HG02884 (cell line): ENCODE measurements at regions not wholly inside any gene's neighbourhood (a gene's known extent, or its start where the extent isn't known, plus 50 kb on each side); places are given as distances from the start of the nearest gene placed in this dataset.
"Not testable (repeated sequence)": the region's sequence is repeated elsewhere in the genome, so short reads cannot be mapped to it uniquely, and the experiment has no call there.

Experiments used
- ATAC-seq: cut with Tn5 transposase; IDR thresholded peaks from one replicate; pipeline ENCODE4 v1.9.1; 2021; ENCODE audit warnings: mild to moderate bottlenecking, moderate library complexity; ENCODE audit not compliant: unreplicated experiment

- ATAC-seq: no peak
Observed at GRCh38 chrX:124426288-124427169, 80.2 kb downstream of the SH2D1A start.

DNA sequence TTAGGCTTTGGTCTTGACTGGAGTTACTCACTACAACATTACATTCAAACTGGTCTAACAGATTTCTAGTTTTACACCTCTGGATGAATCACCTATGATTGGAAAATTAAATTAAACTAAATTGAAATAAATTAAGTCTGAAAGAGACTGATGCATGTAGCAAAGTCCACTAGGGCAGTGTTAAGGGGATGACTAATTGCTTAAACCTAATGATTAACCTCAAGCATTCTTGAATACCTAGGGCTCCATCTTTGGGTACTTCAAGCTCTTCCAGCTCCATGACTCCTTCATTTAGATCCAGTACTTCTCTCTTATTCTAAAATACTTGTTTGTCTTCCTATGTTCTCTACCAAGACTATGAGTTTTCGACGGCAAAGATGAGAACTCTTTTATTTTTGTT is 86.8 kb downstream of the SH2D1A start:
- ATAC-seq: no peak

GRCh38 chrX:124435616-124436015 is 89.3 kb downstream of the SH2D1A start:
- no peak for ATAC-seq

GRCh38 chrX:124440695-124441094 is 94.3 kb downstream of the SH2D1A start:
- ATAC-seq: no peak

GRCh38 chrX:124441971-124442590 is 95.7 kb downstream of the SH2D1A start:
- no peak for ATAC-seq

- no peak for ATAC-seq
Observed at GRCh38 chrX:124455966-124456365, 109.6 kb downstream of the SH2D1A start.

DNA sequence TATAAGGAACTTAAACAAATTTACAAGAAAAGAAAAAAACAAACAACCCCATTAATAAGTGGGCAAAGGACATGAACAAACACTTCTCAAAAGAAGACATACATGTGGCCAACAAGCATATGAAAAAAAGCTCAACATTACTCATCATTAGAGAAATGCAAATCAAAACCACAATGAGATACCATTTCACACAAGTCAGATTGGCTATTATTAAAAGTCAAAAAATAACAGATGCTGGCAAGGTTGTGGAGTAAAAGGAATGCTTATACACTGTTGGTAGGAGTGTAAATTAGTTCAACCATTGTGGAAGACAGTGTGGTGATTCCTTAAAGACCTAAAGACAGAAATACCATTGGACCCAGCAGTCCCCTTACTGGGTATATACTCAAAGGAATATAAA is 113.5 kb downstream of the SH2D1A start:
- ATAC-seq: not testable (repeated sequence)

DNA sequence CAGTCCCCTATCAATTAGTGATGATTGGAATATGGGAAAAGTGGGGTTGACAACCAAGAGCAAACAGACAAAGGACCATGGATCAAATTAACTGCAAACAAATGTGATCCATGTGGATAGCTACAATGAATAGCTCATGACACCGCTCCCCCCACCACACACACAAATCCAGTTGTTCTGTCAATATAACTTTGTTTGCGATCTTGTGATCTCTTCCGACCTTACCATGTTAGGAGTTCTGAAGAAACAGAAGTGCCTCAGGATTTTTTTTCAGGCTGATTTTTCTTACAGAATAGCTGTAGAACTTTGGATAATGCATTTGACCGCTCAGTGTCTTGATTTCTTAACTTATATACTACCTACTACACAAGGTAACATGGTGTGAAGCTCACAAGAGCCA is 116.6 kb downstream of the SH2D1A start:
- no peak for ATAC-seq

GRCh38 chrX:124467202-124467601 is 120.8 kb downstream of the SH2D1A start:
- ATAC-seq: no peak

DNA sequence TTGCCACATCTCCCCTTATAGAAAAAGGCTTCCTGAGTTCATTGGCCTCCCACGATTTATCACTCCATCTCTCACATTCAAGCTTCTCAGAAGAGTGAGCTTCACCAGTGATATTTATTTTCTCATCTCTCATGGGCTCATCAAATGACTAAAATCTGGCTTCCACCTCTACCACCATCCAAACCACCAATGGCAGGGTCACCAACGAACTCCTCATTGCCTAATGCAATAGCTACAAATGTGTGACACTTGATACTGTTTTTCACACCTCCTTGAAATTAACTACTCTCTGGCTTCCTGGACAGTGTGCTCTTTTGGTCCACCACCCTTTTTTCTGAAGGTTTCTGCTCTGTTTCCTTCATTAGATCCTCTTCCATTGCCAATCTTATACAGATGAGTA is 129.0 kb downstream of the SH2D1A start:
- ATAC-seq: no peak

- ATAC-seq: no peak
Observed at GRCh38 chrX:124476562-124476961, 130.2 kb downstream of the SH2D1A start.

DNA sequence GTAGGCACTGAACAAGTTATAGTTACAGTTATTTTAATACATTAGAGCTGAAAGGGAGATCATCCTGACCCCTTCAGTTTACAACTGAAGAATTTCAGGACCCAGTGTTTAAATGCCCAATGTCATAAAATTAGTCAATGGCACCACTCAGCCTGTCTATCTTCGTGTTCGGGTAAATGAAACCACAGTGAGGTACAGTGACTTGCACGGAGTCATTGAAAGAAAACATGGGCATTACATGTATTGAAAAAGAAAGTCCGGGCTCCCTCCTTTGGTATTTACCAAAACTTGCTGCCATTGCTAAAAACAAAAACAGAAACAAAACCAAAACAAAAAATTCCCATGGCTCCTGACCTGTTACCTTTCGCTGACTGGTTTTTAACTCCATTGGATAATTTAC is 131.7 kb downstream of the SH2D1A start:
- no peak for ATAC-seq

DNA sequence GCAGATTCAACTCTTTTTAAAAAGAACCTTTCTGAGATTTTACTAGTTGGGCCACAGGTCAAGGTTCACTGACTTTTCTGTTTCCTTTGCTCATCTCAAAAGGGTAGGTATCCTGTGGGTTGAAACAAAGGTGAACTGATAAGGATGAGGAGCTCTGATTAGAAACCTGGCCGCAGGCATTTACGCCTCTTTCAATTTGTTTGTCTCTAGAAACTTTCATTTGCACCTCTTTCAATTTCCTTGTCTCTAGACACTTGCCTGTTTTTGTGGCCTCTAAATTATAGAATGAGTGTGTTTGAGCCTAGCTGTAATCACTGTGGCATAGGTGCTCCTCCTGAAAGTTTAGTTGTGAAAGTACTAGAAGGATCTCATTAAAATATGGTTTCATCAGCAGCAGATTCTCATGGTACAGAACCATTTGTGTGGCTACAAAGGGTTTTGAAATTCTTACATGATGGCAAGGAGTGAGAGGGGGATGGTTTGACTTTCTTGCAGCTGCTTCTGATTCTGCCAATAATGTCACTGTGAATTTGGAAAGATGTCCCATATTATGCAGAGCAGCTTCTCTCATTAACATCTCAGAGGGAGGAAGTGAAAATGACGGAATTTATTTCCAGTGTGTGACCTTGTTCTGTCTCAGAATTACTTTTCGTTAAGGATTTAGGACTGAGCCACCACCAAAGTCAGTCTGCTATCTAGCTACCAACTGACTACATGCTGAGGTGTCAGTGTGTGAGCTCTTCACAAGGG is 142.2 kb downstream of the SH2D1A start:
- ATAC-seq: peak; percentile 79

DNA sequence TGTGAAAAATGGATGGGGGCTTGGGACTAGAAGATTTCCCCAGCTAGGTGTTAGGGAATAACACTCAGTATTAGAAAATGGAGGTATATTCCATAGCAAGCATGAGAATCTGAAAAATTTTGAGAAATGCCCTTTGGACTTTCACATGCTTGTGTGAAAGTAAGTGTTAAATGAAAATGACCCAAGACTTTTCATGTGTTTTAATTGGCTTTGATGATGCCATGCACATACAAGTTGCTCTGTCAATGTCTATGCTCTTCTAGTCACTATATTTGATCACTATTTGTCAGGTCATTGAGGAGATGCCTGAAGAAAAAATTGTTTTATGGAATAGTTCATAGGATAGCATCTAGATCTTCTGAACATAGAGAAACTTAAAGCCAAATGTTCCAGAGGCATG is 147.6 kb downstream of the SH2D1A start:
- ATAC-seq: no peak

DNA sequence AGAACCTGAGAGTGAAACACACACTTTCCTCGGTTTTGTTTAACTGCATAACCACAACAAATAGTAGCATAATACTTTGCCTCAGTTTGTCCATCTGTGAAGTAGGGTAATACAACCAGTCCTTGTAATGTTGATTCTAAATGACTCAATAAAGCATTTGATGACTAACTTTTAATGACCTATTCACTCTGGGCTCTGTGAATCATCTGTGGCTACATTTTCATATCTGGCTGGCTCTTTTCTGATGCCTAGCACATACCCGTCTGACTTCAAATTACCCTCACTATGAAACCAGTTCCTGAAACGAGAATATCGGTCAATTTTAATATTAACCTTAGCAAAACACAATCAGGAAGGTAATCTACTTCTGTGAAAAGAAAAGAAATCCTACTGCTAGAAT is 151.0 kb downstream of the SH2D1A start:
- no peak for ATAC-seq

GRCh38 chrX:124501586-124501985 is 155.2 kb downstream of the SH2D1A start:
- no peak for ATAC-seq

- ATAC-seq: no peak
Observed at GRCh38 chrX:124502166-124502565, 155.8 kb downstream of the SH2D1A start.

- no peak for ATAC-seq
Observed at GRCh38 chrX:124502599-124502998, 156.2 kb downstream of the SH2D1A start.

- peak; percentile 82 for ATAC-seq
Observed at GRCh38 chrX:124504111-124504983, 158.0 kb downstream of the SH2D1A start.

DNA sequence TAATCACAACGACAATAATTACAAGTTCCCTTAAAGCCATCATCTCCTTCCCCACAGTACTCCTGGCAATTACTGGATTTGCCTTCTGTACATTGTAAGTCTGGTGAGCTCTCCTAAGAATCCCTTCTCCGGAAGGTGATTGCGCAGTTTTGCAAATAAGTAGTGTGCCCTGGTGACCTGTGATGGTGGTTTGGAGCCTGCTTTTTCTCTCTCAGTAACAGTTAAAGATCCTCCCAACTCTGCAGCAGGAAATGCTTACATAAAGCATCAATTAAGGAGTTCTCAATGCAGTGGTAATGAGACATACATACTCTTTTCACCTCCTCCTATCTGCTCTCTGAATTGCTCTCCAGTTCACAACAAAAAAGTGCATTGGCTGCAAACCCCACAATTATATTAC is 159.7 kb downstream of the SH2D1A start:
- ATAC-seq: no peak

- ATAC-seq: no peak
Observed at GRCh38 chrX:124507246-124507645, 160.9 kb downstream of the SH2D1A start.
